Esophagus squamous epithelium (tissue), 5 donors: ENCODE measurements at regions not wholly inside any gene's neighbourhood (a gene's known extent, or its start where the extent isn't known, plus 50 kb on each side); places are given as distances from the start of the nearest gene placed in this dataset.
"Not testable (repeated sequence)": the region's sequence is repeated elsewhere in the genome, so short reads cannot be mapped to it uniquely, and the experiment has no call there.

Source experiments
- DNase-seq: peaks from one replicate; lab custom pipeline; 2025; lab: John Stamatoyannopoulos, UW
- H3K27ac ChIP-seq, 4 donors: fragments of 200-600 bp; sonication (generic); one replicate each; pipeline ENCODE4 v1.5.1; 2016 to 2019; ENCODE audit warnings: mild to moderate bottlenecking in 1 of 4
- H3K27me3 ChIP-seq, 4 donors: fragments of 200-600 bp; sonication (generic); 1 replicate in 3 of 4; 2 replicates in 1 of 4; pipeline versions ENCODE4 v1.5.1 to v1.6.0; 2017 to 2021; ENCODE audit warnings: antibody characterized with exemption in 1 of 4
- H3K36me3 ChIP-seq, 3 donors: fragments of 200-600 bp; sonication (generic); one replicate each; pipeline ENCODE4 v1.5.1; 2016 to 2019
- H3K4me1 ChIP-seq, 3 donors: fragments of 200-600 bp; sonication (generic); one replicate each; pipeline ENCODE4 v1.5.1; 2017 to 2019
- H3K4me3 ChIP-seq, 4 donors: fragments of 200-600 bp; sonication (generic); 1 replicate in 3 of 4; 2 replicates in 1 of 4; pipeline ENCODE4 v1.5.1; 2016 to 2019; ENCODE audit warnings: mild to moderate bottlenecking in 2 of 4, moderate library complexity in 1 of 4
- H3K9me3 ChIP-seq, 3 donors: fragments of 200-600 bp; sonication (generic); one replicate each; pipeline ENCODE4 v1.5.1; 2016 to 2019
- CTCF ChIP-seq, 6 experiments: fragments of 450-650 bp in 4 of 6; fragments of 200-600 bp in 2 of 6; sonication (generic) in 2 of 6; IDR thresholded peaks; one replicate each; pipeline ENCODE4 v1.5.1; 2016 to 2019; ENCODE audit warnings: antibody characterized with exemption in 6 of 6, mild to moderate bottlenecking in 4 of 6, moderate library complexity in 4 of 6
- POLR2A ChIP-seq, 4 donors: fragments of 450-650 bp; IDR thresholded peaks; one replicate each; pipeline ENCODE4 v1.6.1; 2017; ENCODE audit warnings: antibody characterized with exemption in 4 of 4, mild to moderate bottlenecking in 4 of 4, moderate library complexity in 3 of 4
- WGBS, 2 donors: methylation state at CpG; one replicate each; pipeline ENCODE4 v1.1.5; 2018; 5-methylcytosine and 5-hydroxymethylcytosine counted together
- intact Hi-C: fragments of 100-400 bp; cut with DNase I; formaldehyde crosslinking; loops from one replicate; pipeline ENCODE4 v1.15.0; 2022
- donor health status: DM: yes; HTN: yes; CAD: no.

GRCh38 chr7:131687296-131687695 lies 130.9 kb upstream of the PODXL start:
- Histone ChIP-seq H3K4me1 (peaks cover 0 to 8% (median 3%) of the 10 kb centered on the region in 3 donors), H3K27ac (no peak overlapping the region), H3K27me3 (peaks cover 0 to 72% (median 0%) of the 10 kb centered on the region in 4 donors), H3K4me3 (no peak overlapping the region), H3K36me3 (no peaks in the 10 kb centered on the region), H3K9me3 (no peaks in the 10 kb centered on the region)
- intact Hi-C loops, result loop anchor here (10.0 kb wide), 1 partner anchor 898 kb away; no protein-coding TSS in a partner anchor
- 48 to 58% methylated on average over 8 to 9 of the region's 9 CpGs for WGBS, 2 donors
- no peak for DNase-seq
- TF ChIP-seq POLR2A (IDR thresholded peaks at IDR 0.05) (no peak), CTCF (IDR thresholded peaks at IDR 0.05) (no peak)

- Histone ChIP-seq H3K27me3 (peaks cover 0 to 67% (median 0%) of the 10 kb centered on the region in 4 donors), H3K4me3 (no peak overlapping the region), H3K27ac (no peak overlapping the region), H3K36me3 (no peaks in the 10 kb centered on the region), H3K9me3 (no peaks in the 10 kb centered on the region), H3K4me1 (peaks cover 0 to 3% (median 0%) of the 10 kb centered on the region in 3 donors)
- DNase-seq, result no peak
- TF ChIP-seq CTCF (IDR thresholded peaks at IDR 0.05) (no peak), POLR2A (IDR thresholded peaks at IDR 0.05) (no peak)
- intact Hi-C loops, result loop anchor here (10.0 kb wide), 1 partner anchor 898 kb away; no protein-coding TSS in a partner anchor
These were observed 130.4 kb upstream of the PODXL start for GRCh38 chr7:131686833-131687232.

GRCh38 chr7:131683536-131684125 lies 127.2 kb upstream of the PODXL start:
- Histone ChIP-seq H3K36me3 (no peaks in the 10 kb centered on the region), H3K9me3 (no peaks in the 10 kb centered on the region), H3K4me3 (no peak overlapping the region), H3K27me3 (peaks cover 0 to 47% (median 0%) of the 10 kb centered on the region in 4 donors), H3K27ac (no peak overlapping the region), H3K4me1 (no peaks in the 10 kb centered on the region)
- intact Hi-C loops, result loop anchor here (10.0 kb wide), 1 partner anchor 901 kb away; no protein-coding TSS in a partner anchor
- DNase-seq, result no peak
- WGBS, 2 donors, result 68 to 79% methylated on average over 2 of the region's 5 CpGs
- TF ChIP-seq POLR2A (IDR thresholded peaks at IDR 0.05) (no peak), CTCF (IDR thresholded peaks at IDR 0.05) (no peak)

- Histone ChIP-seq H3K4me1 (no peaks in the 10 kb centered on the region), H3K27ac (no peak overlapping the region), H3K4me3 (no peak overlapping the region), H3K36me3 (no peaks in the 10 kb centered on the region), H3K27me3 (peaks cover 0 to 39% (median 0%) of the 10 kb centered on the region in 4 donors), H3K9me3 (no peaks in the 10 kb centered on the region)
- no peak for DNase-seq
- WGBS, 2 donors, result 0 to 13% methylated on average over 1 of the region's 1 CpG
- TF ChIP-seq CTCF (IDR thresholded peaks at IDR 0.05), result no peak
- no peak for TF ChIP-seq POLR2A (IDR thresholded peaks at IDR 0.05)
- intact Hi-C loops, result loop anchor here (10.0 kb wide), 1 partner anchor 903 kb away; no protein-coding TSS in a partner anchor
These were observed 125.5 kb upstream of the PODXL start for GRCh38 chr7:131681961-131682360.

- H3K36me3 ChIP-seq, H3K9me3 ChIP-seq, intact Hi-C loops, DNase-seq, H3K27ac ChIP-seq, H3K4me3 ChIP-seq, H3K4me1 ChIP-seq: not testable (repeated sequence)
- 37 to 59% methylated on average over 7 to 8 of the region's 8 CpGs for WGBS, 2 donors
- H3K27me3 ChIP-seq, result peaks cover 0 to 20% (median 0%) of the 10 kb centered on the region in 4 donors
These were observed 122.6 kb upstream of the PODXL start for GRCh38 chr7:131679071-131679470.

GRCh38 chr7:131676850-131677249 lies 120.4 kb upstream of the PODXL start:
- intact Hi-C loops, H3K9me3 ChIP-seq, H3K27ac ChIP-seq, H3K4me3 ChIP-seq, H3K36me3 ChIP-seq, DNase-seq, H3K4me1 ChIP-seq: not testable (repeated sequence)
- H3K27me3 ChIP-seq, result peaks cover 0 to 12% (median 0%) of the 10 kb centered on the region in 4 donors
- 96 to 100% methylated on average over 2 of the region's 2 CpGs for WGBS, 2 donors
